COLO668 (cell line): ENCODE measurements at regions not wholly inside any gene's neighbourhood (a gene's known extent, or its start where the extent isn't known, plus 50 kb on each side); places are given as distances from the start of the nearest gene placed in this dataset.
"Not testable (repeated sequence)": the region's sequence is repeated elsewhere in the genome, so short reads cannot be mapped to it uniquely, and the experiment has no call there.

ENCODE experiments used
- DNase-seq: peaks from one replicate; lab custom pipeline; 2025; ENCODE audit not compliant: unreplicated experiment; lab: John Stamatoyannopoulos, UW

DNA sequence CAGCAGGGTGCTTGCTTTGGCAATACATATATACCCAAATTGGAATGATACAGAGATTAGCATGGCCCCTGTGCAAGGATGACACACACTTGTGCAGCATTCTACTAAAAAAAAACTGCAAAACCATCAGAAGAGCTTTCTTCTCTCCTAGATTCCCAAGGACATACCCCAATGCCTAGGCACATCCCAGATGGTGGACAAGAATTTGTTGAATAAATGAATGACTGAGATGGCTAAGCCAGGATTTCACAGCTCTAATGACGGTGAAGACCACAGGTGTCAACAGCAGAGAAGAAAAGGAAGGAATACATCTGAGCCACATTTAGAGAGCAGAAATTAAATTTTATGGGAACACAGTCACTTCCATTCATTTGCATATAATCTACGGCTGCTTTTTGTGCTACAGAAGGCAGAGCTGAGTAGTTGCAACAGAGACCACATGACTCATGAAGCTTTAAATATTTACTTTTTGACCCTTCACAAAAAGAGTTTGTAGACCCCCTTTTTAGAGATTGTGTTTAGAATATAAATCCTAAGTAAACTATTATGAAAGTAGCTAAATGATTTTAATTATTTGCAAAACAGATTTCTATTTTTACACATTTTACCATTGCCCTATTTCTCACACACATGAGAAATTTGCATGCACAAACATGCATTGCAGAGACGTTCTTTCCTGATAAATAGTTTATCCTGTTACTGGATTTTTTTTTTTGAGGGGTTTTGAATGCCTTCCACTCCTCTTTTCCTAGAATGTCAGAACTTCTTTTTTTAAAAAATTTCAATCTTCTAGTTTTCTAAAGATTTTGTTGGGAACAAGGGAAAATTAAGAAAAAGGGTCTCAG is 119.0 kb downstream of the PMAIP1 start:
- no peak for DNase-seq

DNA sequence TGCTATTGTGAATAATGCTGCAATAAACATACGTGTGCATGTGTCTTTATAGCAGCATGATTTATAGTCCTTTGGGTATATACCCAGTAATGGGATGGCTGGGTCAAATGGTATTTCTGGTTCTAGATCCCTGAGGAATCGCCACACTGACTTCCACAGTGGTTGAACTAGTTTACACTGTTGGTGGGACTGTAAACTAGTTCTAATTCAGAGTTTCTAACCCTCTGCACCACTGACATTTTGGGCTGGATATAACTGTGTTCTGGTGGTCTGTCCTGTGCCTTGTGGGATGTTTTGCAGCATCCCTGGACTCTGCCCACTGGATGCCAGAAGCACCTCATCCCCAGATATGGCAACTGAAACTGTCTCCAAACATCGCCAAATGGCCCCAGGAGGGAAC is 118.3 kb downstream of the PMAIP1 start:
- peak; percentile 24 for DNase-seq

DNA sequence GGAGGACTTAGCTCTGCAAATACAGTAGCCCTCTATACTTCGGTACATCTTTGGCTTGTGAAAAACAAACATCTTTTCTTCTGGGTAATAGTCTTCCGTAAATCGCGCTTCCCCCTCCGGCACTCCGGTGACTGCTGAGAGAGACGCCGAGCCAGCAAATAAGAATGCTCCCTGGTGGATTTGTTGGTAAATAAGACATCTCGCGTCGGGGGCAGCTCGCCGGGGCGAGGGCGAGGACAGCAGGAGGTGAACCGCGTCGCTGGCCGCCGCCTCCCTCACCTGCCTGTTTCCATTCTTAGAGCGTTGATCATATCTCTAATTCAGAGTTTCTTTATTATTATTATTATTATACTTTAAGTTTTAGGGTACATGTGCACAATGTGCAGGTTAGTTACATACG is 117.6 kb downstream of the PMAIP1 start:
- no peak for DNase-seq

DNA sequence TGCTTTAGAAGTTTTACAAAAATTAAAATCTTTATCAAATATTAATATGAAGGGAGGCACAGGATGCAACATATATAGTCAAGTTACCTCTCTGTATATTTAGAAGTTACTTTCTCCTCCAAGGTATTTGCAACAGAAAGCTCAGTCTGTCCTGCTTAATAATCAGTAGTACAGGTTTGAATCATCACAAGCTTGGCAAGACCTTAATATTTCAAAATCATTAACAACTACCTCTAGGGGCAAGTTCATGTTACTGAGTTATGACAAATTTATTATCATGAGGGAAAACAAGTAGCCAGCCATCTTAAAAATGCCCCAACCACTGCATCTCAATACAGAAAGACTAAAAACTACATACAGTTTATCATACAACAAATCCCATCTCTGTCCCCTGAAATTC is 116.0 kb downstream of the PMAIP1 start:
- not testable (repeated sequence) for DNase-seq

DNA sequence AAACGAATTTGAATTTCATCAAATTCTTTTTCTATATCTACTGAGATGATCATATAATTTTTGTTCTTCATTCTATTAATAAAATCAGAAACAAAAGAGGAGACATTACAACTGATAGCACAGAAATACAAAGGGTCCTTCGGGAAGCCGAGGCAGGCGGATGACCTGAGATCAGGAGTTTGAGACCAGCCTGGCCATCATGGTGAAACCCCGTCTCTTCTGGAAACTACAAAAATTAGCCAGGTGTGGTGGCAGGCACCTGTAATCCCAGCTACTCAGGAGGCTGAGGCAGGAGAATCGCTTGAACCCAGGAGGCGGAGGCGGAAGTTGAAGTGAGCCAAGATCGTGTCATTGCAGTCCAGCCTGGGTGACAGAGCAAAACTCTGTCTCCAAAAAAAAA is 113.4 kb downstream of the PMAIP1 start:
- DNase-seq: not testable (repeated sequence)

DNA sequence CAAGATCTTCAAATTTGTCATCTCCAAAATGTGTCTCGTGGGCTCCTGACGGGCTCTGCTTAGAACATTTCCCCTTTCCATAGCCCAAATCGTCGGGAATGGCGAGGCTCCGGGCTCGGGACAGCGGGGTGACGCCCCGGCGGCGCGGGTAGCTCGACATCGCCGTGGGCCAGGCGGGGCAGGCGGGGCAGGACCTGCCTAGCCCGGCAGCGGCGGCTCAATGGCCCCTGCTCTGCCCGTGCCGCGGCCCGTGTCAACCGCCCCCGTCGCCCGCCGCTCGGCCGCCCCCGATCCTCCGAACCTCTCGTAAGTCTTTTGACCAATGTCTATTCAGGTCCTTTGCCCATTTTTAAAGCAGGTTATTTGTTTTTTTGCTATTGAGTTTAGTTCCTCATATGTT is 111.2 kb downstream of the PMAIP1 start:
- DNase-seq: no peak

DNA sequence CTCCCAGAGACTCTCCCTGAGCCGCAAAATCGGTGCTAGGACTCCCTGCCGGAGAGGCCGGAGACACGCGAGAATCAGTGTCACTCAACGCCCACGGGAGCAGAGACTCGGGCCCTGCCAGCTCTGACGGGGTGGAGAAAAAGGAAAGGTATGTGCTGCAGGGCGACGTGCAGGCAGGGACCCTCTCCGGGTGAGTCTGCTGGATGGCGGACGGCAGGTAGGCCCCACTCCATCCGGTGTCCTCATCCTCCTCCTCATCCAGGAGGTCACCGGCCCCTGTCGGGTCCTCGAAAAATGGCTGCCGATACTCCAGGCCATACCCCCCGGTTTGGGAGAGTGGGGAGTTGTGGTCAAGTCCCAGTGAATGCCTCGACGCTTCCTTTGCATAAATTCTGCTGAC is 110.7 kb downstream of the PMAIP1 start:
- DNase-seq: no peak

DNA sequence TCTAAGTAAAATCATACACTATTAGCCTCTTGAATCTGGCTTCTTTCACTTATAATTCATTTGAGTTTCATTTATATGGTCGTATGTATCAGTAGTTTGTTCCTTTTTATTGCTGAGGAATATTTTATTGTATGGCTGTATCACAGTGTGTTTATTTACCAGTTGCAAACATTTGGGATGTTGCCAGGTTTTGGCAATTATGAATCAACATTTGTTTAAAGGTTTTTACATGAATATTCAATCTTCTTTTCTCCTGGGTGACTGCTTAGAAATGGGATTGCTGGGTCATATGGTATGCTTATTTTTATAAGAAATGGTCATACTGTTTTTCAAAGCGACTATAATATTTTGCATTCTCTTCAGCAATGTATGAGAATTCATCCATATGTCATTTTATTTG is 107.9 kb downstream of the PMAIP1 start:
- DNase-seq: no peak

DNA sequence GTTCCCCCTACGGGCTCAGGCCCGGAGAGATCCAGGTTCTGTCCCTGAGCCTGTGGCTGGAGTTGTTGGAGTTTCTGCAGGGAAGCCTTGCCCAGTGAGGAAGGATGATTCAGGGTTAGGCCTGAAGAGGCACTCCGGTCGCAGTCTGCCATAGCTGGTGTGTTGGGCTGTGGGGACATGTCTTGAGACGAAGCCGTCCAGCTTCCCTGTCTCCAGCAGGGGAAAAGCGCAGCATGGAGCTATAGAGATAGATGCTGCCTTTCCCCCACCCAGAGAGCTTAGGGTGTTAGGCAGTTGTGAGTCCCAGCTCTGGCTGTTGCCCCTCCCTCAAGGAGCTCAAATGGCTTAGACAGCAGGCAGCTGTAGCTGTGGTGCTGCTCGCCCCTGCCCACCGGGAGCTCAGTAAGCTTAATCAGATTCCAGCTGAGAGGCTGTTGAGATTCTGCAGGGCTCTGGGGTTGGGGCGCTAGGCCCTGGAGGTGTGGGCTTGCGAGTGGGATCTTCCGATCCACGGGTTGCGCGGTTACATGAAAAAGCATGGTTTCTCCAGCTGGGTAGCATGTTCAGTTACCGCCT is 103.9 kb downstream of the PMAIP1 start:
- no peak for DNase-seq

DNA sequence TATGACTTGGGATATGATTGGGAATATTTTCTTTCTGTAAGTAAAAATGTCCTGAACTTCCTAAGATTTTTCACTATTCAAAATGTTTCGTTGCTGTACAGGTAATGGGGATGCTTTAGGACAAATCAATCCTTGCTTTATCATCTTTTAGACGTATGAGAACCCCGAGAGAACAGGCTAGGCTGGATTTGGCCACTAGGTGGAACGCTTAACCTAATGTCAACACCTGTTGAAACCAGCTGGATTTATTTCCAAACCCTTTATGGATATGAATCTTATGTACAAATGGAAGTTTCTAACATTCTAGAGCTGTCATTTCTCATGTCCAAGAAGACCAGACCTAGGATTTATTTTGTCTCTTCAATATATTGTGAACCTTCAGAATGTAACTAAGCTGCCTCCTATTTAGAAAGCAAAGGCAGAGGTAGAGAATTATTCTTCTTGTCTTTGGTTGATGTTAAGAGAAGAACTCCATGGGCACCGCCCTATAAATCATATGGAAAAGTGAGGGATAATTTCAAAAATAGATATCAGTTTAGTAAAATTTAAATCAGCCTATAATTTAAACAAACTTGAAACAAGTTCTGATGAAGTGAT is 96.7 kb downstream of the PMAIP1 start:
- DNase-seq: peak; percentile 40

DNA sequence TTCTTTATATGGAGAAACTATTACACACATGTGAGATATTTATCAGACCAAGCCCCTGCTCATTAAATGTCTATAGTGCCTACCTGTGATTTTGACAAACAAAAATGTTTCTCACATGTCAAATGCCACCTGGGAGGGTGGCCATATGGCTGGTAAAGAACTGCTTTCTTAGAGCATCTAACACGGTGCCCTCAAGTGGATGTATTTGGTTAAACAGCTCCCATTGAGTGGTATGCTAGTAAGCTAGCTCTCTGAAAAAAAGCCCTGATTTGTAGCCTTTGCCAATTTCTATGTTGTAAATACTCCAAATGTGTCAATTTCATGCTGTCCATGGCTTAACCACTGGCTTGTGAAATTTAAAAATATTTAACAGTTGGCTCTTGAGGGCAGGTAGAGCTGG is 94.6 kb downstream of the PMAIP1 start:
- DNase-seq: no peak

DNA sequence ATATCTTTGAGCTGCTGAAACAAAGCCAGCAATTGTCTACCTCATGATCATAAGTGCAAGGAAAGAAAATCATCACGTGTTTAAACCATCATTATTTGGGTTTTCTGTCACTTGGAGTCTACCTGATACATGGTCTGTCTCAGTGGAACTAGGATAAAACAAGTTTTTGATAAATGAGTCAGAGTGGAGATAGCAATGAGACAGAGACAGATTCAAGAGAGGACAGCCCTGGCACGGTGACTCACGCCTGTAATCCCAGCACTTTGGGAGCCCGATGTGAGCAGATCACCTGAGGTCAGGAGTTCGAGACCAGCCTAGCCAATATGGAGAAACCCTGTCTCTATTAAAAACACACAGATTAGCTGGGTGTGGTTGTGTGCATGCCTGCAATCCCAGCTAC is 93.8 kb downstream of the PMAIP1 start:
- DNase-seq: no peak

DNA sequence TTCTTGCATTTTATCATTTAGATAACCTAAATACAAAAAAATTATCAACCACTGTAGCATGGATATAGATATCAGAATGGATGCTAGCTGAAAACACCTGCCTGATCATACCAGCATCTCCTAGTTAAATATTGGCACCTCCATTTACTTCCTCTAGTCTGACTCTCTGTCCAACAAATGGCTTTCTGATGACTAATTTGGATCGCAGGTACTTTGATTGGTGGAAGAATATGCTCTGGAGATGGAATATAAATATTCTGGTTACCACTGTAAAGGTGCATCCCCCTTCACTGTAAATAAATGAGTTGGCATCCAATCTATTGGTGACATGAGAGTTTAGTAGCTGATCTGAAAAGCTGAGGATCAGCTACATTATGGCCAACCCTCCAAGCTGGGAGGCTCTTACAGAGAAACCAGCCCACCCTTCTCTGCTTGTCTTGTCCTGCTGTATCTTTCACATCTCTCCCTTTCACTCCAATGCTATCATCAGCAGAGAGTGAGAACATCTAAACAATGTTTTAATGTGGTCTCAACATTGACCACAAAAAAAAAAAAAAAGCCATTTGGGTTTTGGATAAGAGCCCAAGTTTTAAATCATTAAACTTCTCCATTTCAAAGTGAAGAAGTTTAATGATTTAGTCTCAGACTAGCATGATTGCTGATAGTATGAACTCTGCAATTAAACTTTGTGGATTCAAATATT is 90.5 kb downstream of the PMAIP1 start:
- no peak for DNase-seq

DNA sequence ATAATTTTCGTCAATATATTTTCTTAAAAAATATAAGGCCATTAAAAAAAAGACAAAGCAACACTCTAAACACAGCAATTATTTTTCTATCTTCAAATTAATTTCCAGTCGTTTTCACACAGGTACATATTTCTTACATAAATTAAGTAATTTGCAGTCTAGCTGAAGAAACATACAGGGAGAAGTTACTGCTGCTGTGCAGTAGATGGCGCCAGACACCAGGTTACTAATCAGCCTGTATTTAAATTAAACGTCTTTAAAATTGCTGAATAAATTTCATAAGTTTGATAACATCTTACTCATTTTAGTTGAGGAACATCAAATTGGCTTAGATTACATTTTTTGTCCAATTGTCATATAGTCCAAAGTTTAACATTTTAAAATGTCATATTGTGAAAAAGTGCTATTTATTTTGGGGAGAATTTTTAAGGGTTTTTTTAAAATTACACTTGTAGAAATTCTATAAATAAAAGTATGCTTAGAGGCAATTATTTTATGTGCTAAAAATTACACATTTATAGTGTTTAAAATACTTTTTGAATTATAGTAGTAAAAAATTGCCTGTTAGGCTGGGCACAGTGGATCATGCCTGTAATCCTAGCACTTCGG is 88.4 kb downstream of the PMAIP1 start:
- peak; percentile 40 for DNase-seq

DNA sequence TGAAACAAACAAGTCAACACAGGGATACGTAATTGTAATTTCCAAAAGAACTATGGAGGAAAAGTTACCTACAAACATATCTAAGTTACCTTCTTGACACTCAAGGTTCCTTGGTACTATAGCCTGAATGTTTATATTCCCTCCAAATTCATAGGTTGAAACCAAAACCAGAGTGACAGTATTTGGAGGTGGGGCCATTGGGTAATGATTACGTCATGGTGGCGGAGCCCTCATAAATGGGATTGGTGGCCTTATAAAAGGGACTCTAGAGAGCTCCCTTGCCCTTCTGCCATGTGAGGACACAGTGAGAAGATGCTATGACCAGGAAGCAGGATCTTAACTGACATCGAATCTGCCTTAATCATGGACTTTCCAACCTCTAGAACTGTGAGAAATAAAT is 87.3 kb downstream of the PMAIP1 start:
- no peak for DNase-seq

DNA sequence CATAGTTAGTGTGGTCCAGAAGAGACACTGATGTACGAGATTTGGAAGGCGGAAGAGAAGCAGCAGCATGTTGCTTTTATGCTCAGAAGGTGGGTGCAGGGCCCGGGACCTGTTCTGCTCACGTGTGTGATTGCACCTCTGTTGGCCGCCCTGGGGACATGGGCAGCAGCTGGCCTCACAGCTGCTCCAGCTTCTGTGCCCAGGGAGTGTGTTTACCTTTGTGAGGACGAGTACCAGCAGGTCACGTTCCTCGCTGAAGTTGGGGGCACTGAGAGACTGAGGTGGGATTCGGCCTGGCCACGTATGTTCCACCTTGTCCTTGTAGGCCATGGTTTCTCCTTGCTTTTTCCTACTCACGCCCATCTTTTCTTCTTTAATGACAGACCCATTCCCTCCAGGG is 86.3 kb downstream of the PMAIP1 start:
- peak; percentile 27 for DNase-seq

DNA sequence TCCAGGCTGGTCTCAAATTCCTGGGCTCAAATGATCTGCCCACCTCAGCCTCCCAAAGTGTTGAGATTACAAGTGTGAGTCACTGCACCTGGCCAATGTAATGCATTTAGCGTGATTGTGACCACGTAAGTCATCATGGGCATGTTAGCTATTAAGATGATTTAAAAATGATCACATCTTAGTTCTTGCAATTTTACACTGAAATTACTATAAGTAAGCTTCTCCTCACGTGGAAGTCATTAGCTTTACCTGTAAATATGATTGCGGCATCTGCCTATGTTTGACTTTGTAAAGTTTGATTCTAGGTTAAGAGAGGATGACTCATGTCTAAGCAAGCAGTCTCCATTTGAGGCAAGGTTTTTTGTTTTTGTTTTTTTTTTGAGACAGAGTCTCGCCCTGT is 85.5 kb downstream of the PMAIP1 start:
- no peak for DNase-seq

DNA sequence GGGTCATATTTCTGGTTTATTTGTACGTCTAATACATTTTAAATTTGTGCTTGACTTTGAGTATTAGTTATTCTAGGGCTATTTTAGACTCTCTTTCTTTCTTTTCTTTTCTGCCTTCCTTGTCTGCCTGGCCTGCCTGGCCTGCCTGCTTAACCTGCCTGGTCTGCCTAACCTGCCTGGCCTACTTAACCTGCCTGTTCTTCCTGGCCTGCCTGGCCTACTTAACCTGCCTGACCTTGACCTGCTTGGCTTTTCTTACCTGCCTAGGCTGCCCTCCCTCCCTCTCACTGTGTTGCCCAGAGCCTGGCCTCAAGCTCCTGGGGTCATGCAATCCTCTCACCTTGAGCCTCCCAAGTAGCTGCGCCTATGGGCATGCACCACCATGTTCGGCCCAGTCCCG is 83.7 kb downstream of the PMAIP1 start:
- no peak for DNase-seq

DNA sequence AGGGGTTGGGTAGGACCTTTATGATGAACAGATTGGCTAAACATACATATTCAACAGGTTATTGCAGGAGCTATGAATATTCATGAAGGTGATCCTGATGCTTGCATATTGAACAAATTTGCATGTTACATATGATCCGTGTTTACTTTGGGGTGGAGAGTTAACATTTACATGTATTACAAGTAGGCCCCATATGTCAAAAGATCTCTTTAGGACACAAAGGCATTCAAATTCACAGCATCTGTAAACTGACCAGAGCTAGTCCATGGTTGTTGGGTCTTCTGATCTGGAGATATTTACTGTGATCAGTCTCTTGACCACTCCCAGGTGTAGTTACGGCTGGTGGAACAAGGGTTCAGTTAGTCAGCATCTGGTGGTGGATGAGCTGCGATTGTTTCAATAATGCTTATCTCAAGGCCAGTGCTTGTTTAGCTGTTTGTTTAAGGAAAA is 80.4 kb downstream of the PMAIP1 start:
- DNase-seq: no peak

DNA sequence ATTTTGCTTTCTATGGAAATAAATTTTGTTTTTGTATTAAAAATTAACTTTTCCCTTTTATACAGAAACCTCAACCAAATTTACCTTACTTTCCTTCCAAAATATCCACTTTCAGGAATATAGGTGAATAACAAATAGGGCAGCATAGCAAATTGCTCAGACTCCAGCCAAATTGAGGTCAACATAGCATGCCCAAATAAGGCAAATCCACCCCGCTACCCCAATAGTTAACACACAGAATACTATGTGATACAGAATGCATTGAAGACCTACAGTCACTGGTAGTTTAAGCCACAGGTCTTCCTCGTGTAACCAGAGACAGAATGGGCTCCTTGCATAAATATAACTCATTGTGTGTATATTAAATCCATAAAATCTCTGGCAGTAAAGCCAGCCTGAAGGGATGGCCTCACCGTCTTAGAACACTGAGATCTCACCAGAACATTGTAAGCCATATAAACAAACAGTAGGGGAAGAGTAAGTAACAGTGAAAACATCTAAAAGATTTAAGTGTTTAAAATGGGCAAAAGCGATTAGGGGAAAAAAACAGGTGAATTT is 72.2 kb downstream of the PMAIP1 start:
- no peak for DNase-seq

DNA sequence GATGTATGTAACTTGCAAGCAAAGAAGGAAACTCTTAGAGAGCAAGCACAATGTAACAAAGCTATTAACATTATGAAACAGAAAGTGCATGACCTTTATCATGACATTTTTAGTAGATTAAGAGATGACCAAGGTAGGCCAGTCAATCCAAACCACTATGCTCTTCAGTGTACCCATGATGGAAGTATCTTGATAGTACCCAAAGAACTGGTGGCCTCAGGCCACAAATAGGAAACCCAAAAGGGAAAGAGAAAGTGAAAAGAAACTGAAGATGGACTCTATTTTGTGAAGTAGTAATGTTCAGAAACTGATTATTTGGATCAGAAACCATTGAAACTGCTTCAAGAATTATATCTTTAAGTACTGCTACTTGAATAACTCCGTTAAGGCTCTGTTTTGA is 71.3 kb downstream of the PMAIP1 start:
- DNase-seq: not testable (repeated sequence)
